ENCODE measurements at regions not wholly inside any gene's neighbourhood (a gene's known extent, or its start where the extent isn't known, plus 50 kb on each side); places are given as distances from the start of the nearest gene placed in this dataset.

GRCh38 chr5:118486647-118487225 lies 501.6 kb downstream of the DTWD2 start:
- no TSS peak for BruUV-seq (replicated peaks)
- Mint-ChIP-seq H3K27me3 (ENCODE audit: insufficient read depth, unreplicated experiment) (no peaks in the 10 kb centered on the region), H3K9me3 (ENCODE audit: unreplicated experiment) (no peaks in the 10 kb centered on the region), H3K27ac (ENCODE audit: low read depth, unreplicated experiment) (peak overlapping the region; percentile 44), H3K36me3 (ENCODE audit: insufficient read depth, unreplicated experiment) (no peaks in the 10 kb centered on the region), H3K4me1 (ENCODE audit: insufficient read depth, unreplicated experiment) (no peaks in the 10 kb centered on the region), H3K4me3 (ENCODE audit: unreplicated experiment) (no peak overlapping the region)
- DNase-seq (ENCODE audit: unreplicated experiment), result no peak
- intact Hi-C loops (cut with micrococcal nuclease), result no loop called here
- no peak for TF ChIP-seq CTCF (IDR thresholded peaks at IDR 0.05; ENCODE audit: unreplicated experiment)
- POLR2A ChIA-PET, result interaction anchor here (0.7 kb wide), 1 partner anchor 20 kb away, joined by 3 read pairs; no protein-coding TSS in a partner anchor
- CTCF ChIA-PET, result interaction anchor here (0.7 to 1.3 kb wide), 2 partner anchors 17 to 626 kb away, joined by 3 read pairs; no protein-coding TSS in a partner anchor

DNA sequence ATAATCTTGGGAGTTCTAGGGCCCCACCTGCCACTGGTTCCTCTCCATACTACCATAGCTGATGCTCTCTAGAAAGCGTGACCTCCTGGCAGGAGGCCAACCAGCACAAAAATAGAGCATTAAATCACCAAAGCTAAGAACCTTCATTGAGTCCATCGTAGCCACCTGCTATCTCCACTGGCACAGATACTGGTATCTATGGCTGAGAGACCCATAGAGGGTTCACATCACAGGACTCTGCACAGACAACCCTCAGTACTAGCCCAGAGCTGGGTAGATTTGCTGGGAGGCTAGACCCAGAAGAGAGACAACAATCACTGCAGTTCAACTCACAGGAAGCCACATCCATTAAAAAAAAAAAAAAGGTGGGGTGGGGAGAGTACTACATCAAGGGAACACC lies 509.1 kb downstream of the DTWD2 start:
- Mint-ChIP-seq H3K27ac (ENCODE audit: low read depth, unreplicated experiment) (no peak overlapping the region), H3K4me1 (ENCODE audit: insufficient read depth, unreplicated experiment) (no peaks in the 10 kb centered on the region), H3K9me3 (ENCODE audit: unreplicated experiment) (peaks cover 7% of the 10 kb centered on the region), H3K27me3 (ENCODE audit: insufficient read depth, unreplicated experiment) (no peaks in the 10 kb centered on the region), H3K36me3 (ENCODE audit: insufficient read depth, unreplicated experiment) (no peaks in the 10 kb centered on the region), H3K4me3 (ENCODE audit: unreplicated experiment) (no peak overlapping the region)
- POLR2A ChIA-PET, result no interaction called here
- intact Hi-C loops (cut with micrococcal nuclease), result no loop called here
- TF ChIP-seq CTCF (IDR thresholded peaks at IDR 0.05; ENCODE audit: unreplicated experiment), result no peak
- CTCF ChIA-PET, result interaction anchor here (0.6 kb wide), 1 partner anchor 123 kb away, joined by 3 read pairs; no protein-coding TSS in a partner anchor
- no peak for DNase-seq (ENCODE audit: unreplicated experiment)
- no TSS peak for BruUV-seq (replicated peaks)

- H3K27ac Mint-ChIP-seq (ENCODE audit: low read depth, unreplicated experiment), result no peak overlapping the region
- peaks cover 7% of the 10 kb centered on the region for H3K9me3 Mint-ChIP-seq (ENCODE audit: unreplicated experiment)
- no peak for DNase-seq (ENCODE audit: unreplicated experiment)
- H3K27me3 Mint-ChIP-seq (ENCODE audit: insufficient read depth, unreplicated experiment), result no peaks in the 10 kb centered on the region
- CTCF ChIA-PET, result interaction anchor here (0.6 kb wide), 1 partner anchor 122 kb away, joined by 3 read pairs; no protein-coding TSS in a partner anchor
- TF ChIP-seq CTCF (IDR thresholded peaks at IDR 0.05; ENCODE audit: unreplicated experiment), result no peak
- no peaks in the 10 kb centered on the region for H3K4me1 Mint-ChIP-seq (ENCODE audit: insufficient read depth, unreplicated experiment)
- H3K36me3 Mint-ChIP-seq (ENCODE audit: insufficient read depth, unreplicated experiment), result no peaks in the 10 kb centered on the region
- no TSS peak for BruUV-seq (replicated peaks)
- no peak overlapping the region for H3K4me3 Mint-ChIP-seq (ENCODE audit: unreplicated experiment)
- intact Hi-C loops (cut with micrococcal nuclease), result no loop called here
- POLR2A ChIA-PET, result no interaction called here
Observed at GRCh38 chr5:118478852-118479251, 509.5 kb downstream of the DTWD2 start.

GRCh38 chr5:118468085-118468484 lies 520.3 kb downstream of the DTWD2 start:
- Mint-ChIP-seq H3K27me3 (ENCODE audit: insufficient read depth, unreplicated experiment) (no peaks in the 10 kb centered on the region), H3K9me3 (ENCODE audit: unreplicated experiment) (no peaks in the 10 kb centered on the region), H3K4me1 (ENCODE audit: insufficient read depth, unreplicated experiment) (no peaks in the 10 kb centered on the region), H3K4me3 (ENCODE audit: unreplicated experiment) (no peak overlapping the region), H3K36me3 (ENCODE audit: insufficient read depth, unreplicated experiment) (no peaks in the 10 kb centered on the region), H3K27ac (ENCODE audit: low read depth, unreplicated experiment) (no peak overlapping the region)
- TF ChIP-seq CTCF (IDR thresholded peaks at IDR 0.05; ENCODE audit: unreplicated experiment), result no peak
- ChIA-PET POLR2A (no interaction called here), CTCF (no interaction called here)
- no peak for DNase-seq (ENCODE audit: unreplicated experiment)
- no TSS peak for BruUV-seq (replicated peaks)
- intact Hi-C loops (cut with micrococcal nuclease), result no loop called here
